ENCODE measurements at regions not wholly inside any gene's neighbourhood (a gene's known extent, or its start where the extent isn't known, plus 50 kb on each side); places are given as distances from the start of the nearest gene placed in this dataset.

GRCh38 chrX:82945332-82945731, 562.8 kb upstream of the POU3F4 start:
- H3K4me3 ChIP-seq: no peak overlapping the region
- no peak overlapping the region for H3K9ac ChIP-seq (ENCODE audit: control insufficient read depth, insufficient read depth, low read length)
- H3K4me2 ChIP-seq (ENCODE audit: control insufficient read depth, insufficient read depth): no peak overlapping the region
- BruUV-seq (replicated peaks): no TSS peak
- no peaks in the 10 kb centered on the region for H4K20me1 ChIP-seq (ENCODE audit: control insufficient read depth, insufficient read depth)
- ChIA-PET RAD21 (ENCODE audit: unreplicated experiment) (no interaction called here), SMC1A (ENCODE audit: uncharacterized antibody, unreplicated experiment) (no interaction called here), CTCF (no interaction called here), POLR2A (no interaction called here)
- TF ChIP-seq ZNF207 (IDR thresholded peaks at IDR 0.05; ENCODE audit: borderline replicate concordance) (no peak), MLLT1 (IDR thresholded peaks at IDR 0.05) (no peak)
- WGBS (ENCODE audit: insufficient coverage, insufficient replicate concordance, low lambda C conversion rate, missing lambda C conversion rate): 17% methylated on average over 3 of the region's 3 CpGs
- no peak for ATAC-seq
- no peak overlapping the region for H3K27ac ChIP-seq (ENCODE audit: control insufficient read depth, insufficient read depth)
- no peak for DNase-seq (ENCODE audit: low read depth, low spot score)
- H2AFZ ChIP-seq (ENCODE audit: control insufficient read depth, low read depth, low read length): no peak overlapping the region
- intact Hi-C loops (cut with micrococcal nuclease; ENCODE audit: unreplicated experiment) (no loop called here), in situ Hi-C loops (cut with MboI) (no loop called here)
- H3K79me2 ChIP-seq (ENCODE audit: control insufficient read depth, insufficient read depth, low read length): no peaks in the 10 kb centered on the region
- H3K4me1 ChIP-seq (ENCODE audit: control insufficient read depth, insufficient read depth, low read length): no peaks in the 10 kb centered on the region
- H3K27me3 ChIP-seq (replicated peaks in 1 of 2; ENCODE audit: control insufficient read depth in 2 of 2, insufficient read depth in 2 of 2, low read length in 1 of 2): no peaks in the 10 kb centered on the region
- H3K9me3 ChIP-seq (replicated peaks; ENCODE audit: control insufficient read depth, insufficient read depth, low read length): no peaks in the 10 kb centered on the region
- no peaks in the 10 kb centered on the region for H3K36me3 ChIP-seq (ENCODE audit: control insufficient read depth in 2 of 2, insufficient read depth in 2 of 2, low read length in 1 of 2)
- no peak for FAIRE-seq

DNA sequence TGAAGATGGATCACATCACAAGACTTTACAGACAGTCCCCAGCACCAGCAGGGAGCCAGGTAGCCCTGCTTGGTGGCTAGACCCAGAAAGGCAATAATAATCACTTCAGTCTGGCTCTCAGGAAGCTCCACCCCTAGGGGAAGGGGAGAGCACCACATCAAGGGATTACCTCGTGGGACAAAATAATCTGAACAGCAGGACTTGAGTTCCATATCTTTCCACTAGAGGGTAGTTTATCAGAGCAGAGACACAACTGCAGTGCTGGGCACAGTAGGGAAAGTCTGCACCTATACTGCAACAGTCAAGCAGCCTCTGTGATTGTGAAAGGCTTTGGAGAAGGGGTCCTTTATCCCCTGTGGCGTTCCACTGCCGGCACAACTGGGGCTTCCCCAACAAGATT, 547.0 kb upstream of the POU3F4 start:
- H3K4me1 ChIP-seq (ENCODE audit: control insufficient read depth, insufficient read depth, low read length): no peaks in the 10 kb centered on the region
- H3K4me2 ChIP-seq (ENCODE audit: control insufficient read depth, insufficient read depth): no peak overlapping the region
- H3K27ac ChIP-seq (ENCODE audit: control insufficient read depth, insufficient read depth): no peak overlapping the region
- H3K4me3 ChIP-seq: no peak overlapping the region
- ChIA-PET SMC1A (ENCODE audit: uncharacterized antibody, unreplicated experiment) (interaction anchor here (1.0 to 2.3 kb wide), 3 partner anchors 11 to 16 kb away, joined by 3 to 7 read pairs (median 5); no protein-coding TSS in a partner anchor), POLR2A (no interaction called here), RAD21 (ENCODE audit: unreplicated experiment) (no interaction called here), CTCF (interaction anchor here (0.9 to 1.6 kb wide), 3 partner anchors 8 to 19 kb away, joined by 3 to 5 read pairs (median 3); no protein-coding TSS in a partner anchor)
- no peaks in the 10 kb centered on the region for H3K9me3 ChIP-seq (replicated peaks; ENCODE audit: control insufficient read depth, insufficient read depth, low read length)
- no peak for DNase-seq (ENCODE audit: low read depth, low spot score)
- no TSS peak for BruUV-seq (replicated peaks)
- H3K9ac ChIP-seq (ENCODE audit: control insufficient read depth, insufficient read depth, low read length): no peak overlapping the region
- no peaks in the 10 kb centered on the region for H4K20me1 ChIP-seq (ENCODE audit: control insufficient read depth, insufficient read depth)
- no peaks in the 10 kb centered on the region for H3K79me2 ChIP-seq (ENCODE audit: control insufficient read depth, insufficient read depth, low read length)
- ATAC-seq: peak; percentile 56; the same call in 2 of the 3 replicates
- in situ Hi-C loops (cut with MboI) (no loop called here), intact Hi-C loops (cut with micrococcal nuclease; ENCODE audit: unreplicated experiment) (no loop called here)
- no peaks in the 10 kb centered on the region for H3K36me3 ChIP-seq (ENCODE audit: control insufficient read depth in 2 of 2, insufficient read depth in 2 of 2, low read length in 1 of 2)
- WGBS (ENCODE audit: insufficient coverage, insufficient replicate concordance, low lambda C conversion rate, missing lambda C conversion rate): 3% methylated on average over 3 of the region's 3 CpGs
- H2AFZ ChIP-seq (ENCODE audit: control insufficient read depth, low read depth, low read length): no peak overlapping the region
- no peak for FAIRE-seq
- H3K27me3 ChIP-seq (replicated peaks in 1 of 2; ENCODE audit: control insufficient read depth in 2 of 2, insufficient read depth in 2 of 2, low read length in 1 of 2): no peaks in the 10 kb centered on the region
- TF ChIP-seq NR2F1 (conservative IDR thresholded peaks at IDR 0.05): no peak
- TF ChIP-seq, protein P1, sequence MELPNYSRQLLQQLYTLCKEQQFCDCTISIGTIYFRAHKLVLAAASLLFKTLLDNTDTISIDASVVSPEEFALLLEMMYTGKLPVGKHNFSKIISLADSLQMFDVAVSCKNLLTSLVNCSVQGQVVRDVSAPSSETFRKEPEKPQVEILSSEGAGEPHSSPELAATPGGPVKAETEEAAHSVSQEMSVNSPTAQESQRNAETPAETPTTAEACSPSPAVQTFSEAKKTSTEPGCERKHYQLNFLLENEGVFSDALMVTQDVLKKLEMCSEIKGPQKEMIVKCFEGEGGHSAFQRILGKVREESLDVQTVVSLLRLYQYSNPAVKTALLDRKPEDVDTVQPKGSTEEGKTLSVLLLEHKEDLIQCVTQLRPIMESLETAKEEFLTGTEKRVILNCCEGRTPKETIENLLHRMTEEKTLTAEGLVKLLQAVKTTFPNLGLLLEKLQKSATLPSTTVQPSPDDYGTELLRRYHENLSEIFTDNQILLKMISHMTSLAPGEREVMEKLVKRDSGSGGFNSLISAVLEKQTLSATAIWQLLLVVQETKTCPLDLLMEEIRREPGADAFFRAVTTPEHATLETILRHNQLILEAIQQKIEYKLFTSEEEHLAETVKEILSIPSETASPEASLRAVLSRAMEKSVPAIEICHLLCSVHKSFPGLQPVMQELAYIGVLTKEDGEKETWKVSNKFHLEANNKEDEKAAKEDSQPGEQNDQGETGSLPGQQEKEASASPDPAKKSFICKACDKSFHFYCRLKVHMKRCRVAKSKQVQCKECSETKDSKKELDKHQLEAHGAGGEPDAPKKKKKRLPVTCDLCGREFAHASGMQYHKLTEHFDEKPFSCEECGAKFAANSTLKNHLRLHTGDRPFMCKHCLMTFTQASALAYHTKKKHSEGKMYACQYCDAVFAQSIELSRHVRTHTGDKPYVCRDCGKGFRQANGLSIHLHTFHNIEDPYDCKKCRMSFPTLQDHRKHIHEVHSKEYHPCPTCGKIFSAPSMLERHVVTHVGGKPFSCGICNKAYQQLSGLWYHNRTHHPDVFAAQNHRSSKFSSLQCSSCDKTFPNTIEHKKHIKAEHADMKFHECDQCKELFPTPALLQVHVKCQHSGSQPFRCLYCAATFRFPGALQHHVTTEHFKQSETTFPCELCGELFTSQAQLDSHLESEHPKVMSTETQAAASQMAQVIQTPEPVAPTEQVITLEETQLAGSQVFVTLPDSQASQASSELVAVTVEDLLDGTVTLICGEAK (IDR thresholded peaks at IDR 0.05; ENCODE audit: borderline replicate concordance): no peak
- no peak for TF ChIP-seq IRF4 (IDR thresholded peaks at IDR 0.05; ENCODE audit: low read depth, low read length)
- TF ChIP-seq, protein P2, sequence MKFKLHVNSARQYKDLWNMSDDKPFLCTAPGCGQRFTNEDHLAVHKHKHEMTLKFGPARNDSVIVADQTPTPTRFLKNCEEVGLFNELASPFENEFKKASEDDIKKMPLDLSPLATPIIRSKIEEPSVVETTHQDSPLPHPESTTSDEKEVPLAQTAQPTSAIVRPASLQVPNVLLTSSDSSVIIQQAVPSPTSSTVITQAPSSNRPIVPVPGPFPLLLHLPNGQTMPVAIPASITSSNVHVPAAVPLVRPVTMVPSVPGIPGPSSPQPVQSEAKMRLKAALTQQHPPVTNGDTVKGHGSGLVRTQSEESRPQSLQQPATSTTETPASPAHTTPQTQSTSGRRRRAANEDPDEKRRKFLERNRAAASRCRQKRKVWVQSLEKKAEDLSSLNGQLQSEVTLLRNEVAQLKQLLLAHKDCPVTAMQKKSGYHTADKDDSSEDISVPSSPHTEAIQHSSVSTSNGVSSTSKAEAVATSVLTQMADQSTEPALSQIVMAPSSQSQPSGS (IDR thresholded peaks at IDR 0.05; ENCODE audit: low read length): no peak
- TF ChIP-seq SRF (IDR thresholded peaks at IDR 0.05; ENCODE audit: low read depth in 2 of 2, low read length in 2 of 2): no peak
- no peak for TF ChIP-seq NBN (IDR thresholded peaks at IDR 0.05)
- TF ChIP-seq PAX5 (IDR thresholded peaks at IDR 0.05; ENCODE audit: borderline replicate concordance, low read depth, low read length): no peak
